ENCODE measurements at regions not wholly inside any gene's neighbourhood (a gene's known extent, or its start where the extent isn't known, plus 50 kb on each side); places are given as distances from the start of the nearest gene placed in this dataset.

- Histone ChIP-seq H3K9me3 (ENCODE audit: control insufficient read depth, low read length) (no peaks in the 10 kb centered on the region), H3K4me1 (ENCODE audit: control insufficient read depth, insufficient read depth, low read length, poor library complexity, severe bottlenecking) (no peaks in the 10 kb centered on the region), H3K27ac (ENCODE audit: insufficient read depth, low read length, poor library complexity, severe bottlenecking) (no peak overlapping the region), H3K4me3 (ENCODE audit: insufficient read depth, low read depth, low read length, poor library complexity, severe bottlenecking) (no peak overlapping the region), H3K27me3 (replicated peaks; ENCODE audit: control insufficient read depth, insufficient read depth, low read length, poor library complexity, severe bottlenecking) (no peaks in the 10 kb centered on the region), H3K36me3 (ENCODE audit: control insufficient read depth, insufficient read depth, low read length) (no peaks in the 10 kb centered on the region)
- no peak for DNase-seq
Observed at GRCh38 chr6:56865081-56865875, 89.6 kb upstream of the BEND6 start.

- Histone ChIP-seq H3K4me3 (ENCODE audit: insufficient read depth, low read depth, low read length, poor library complexity, severe bottlenecking) (no peak overlapping the region), H3K4me1 (ENCODE audit: control insufficient read depth, insufficient read depth, low read length, poor library complexity, severe bottlenecking) (no peaks in the 10 kb centered on the region), H3K27me3 (replicated peaks; ENCODE audit: control insufficient read depth, insufficient read depth, low read length, poor library complexity, severe bottlenecking) (no peaks in the 10 kb centered on the region), H3K9me3 (ENCODE audit: control insufficient read depth, low read length) (no peaks in the 10 kb centered on the region), H3K27ac (ENCODE audit: insufficient read depth, low read length, poor library complexity, severe bottlenecking) (no peak overlapping the region), H3K36me3 (ENCODE audit: control insufficient read depth, insufficient read depth, low read length) (no peaks in the 10 kb centered on the region)
- DNase-seq: no peak
Observed at GRCh38 chr6:56864171-56864616, 90.7 kb upstream of the BEND6 start.

- no peak overlapping the region for H3K27ac ChIP-seq (ENCODE audit: insufficient read depth, low read length, poor library complexity, severe bottlenecking)
- H3K4me1 ChIP-seq (ENCODE audit: control insufficient read depth, insufficient read depth, low read length, poor library complexity, severe bottlenecking): no peaks in the 10 kb centered on the region
- no peak for DNase-seq
Observed at GRCh38 chr6:56863366-56863765, 91.5 kb upstream of the BEND6 start.

GRCh38 chr6:56862415-56863175, 92.3 kb upstream of the BEND6 start:
- H3K27ac ChIP-seq (ENCODE audit: insufficient read depth, low read length, poor library complexity, severe bottlenecking): no peak overlapping the region
- H3K9me3 ChIP-seq (ENCODE audit: control insufficient read depth, low read length): no peaks in the 10 kb centered on the region
- H3K36me3 ChIP-seq (ENCODE audit: control insufficient read depth, insufficient read depth, low read length): no peaks in the 10 kb centered on the region
- no peaks in the 10 kb centered on the region for H3K27me3 ChIP-seq (replicated peaks; ENCODE audit: control insufficient read depth, insufficient read depth, low read length, poor library complexity, severe bottlenecking)
- no peak overlapping the region for H3K4me3 ChIP-seq (ENCODE audit: insufficient read depth, low read depth, low read length, poor library complexity, severe bottlenecking)
- no peaks in the 10 kb centered on the region for H3K4me1 ChIP-seq (ENCODE audit: control insufficient read depth, insufficient read depth, low read length, poor library complexity, severe bottlenecking)
- no peak for DNase-seq

More at GRCh38 chr6:56863366-56863765, 91.5 kb upstream of the BEND6 start:
- no peaks in the 10 kb centered on the region for H3K36me3 ChIP-seq (ENCODE audit: control insufficient read depth, insufficient read depth, low read length)
- no peak overlapping the region for H3K4me3 ChIP-seq (ENCODE audit: insufficient read depth, low read depth, low read length, poor library complexity, severe bottlenecking)
- no peaks in the 10 kb centered on the region for H3K27me3 ChIP-seq (replicated peaks; ENCODE audit: control insufficient read depth, insufficient read depth, low read length, poor library complexity, severe bottlenecking)
- H3K9me3 ChIP-seq (ENCODE audit: control insufficient read depth, low read length): no peaks in the 10 kb centered on the region

GRCh38 chr6:56860475-56860874, 94.4 kb upstream of the BEND6 start:
- no peak for DNase-seq
- Histone ChIP-seq H3K9me3 (ENCODE audit: control insufficient read depth, low read length) (no peaks in the 10 kb centered on the region), H3K4me1 (ENCODE audit: control insufficient read depth, insufficient read depth, low read length, poor library complexity, severe bottlenecking) (no peaks in the 10 kb centered on the region), H3K36me3 (ENCODE audit: control insufficient read depth, insufficient read depth, low read length) (no peaks in the 10 kb centered on the region), H3K27me3 (replicated peaks; ENCODE audit: control insufficient read depth, insufficient read depth, low read length, poor library complexity, severe bottlenecking) (no peaks in the 10 kb centered on the region), H3K27ac (ENCODE audit: insufficient read depth, low read length, poor library complexity, severe bottlenecking) (no peak overlapping the region), H3K4me3 (ENCODE audit: insufficient read depth, low read depth, low read length, poor library complexity, severe bottlenecking) (no peak overlapping the region)

- no peaks in the 10 kb centered on the region for H3K9me3 ChIP-seq (ENCODE audit: control insufficient read depth, low read length)
- no peak for DNase-seq
- no peak overlapping the region for H3K27ac ChIP-seq (ENCODE audit: insufficient read depth, low read length, poor library complexity, severe bottlenecking)
- H3K4me1 ChIP-seq (ENCODE audit: control insufficient read depth, insufficient read depth, low read length, poor library complexity, severe bottlenecking): peaks cover 10% of the 10 kb centered on the region
- H3K27me3 ChIP-seq (replicated peaks; ENCODE audit: control insufficient read depth, insufficient read depth, low read length, poor library complexity, severe bottlenecking): no peaks in the 10 kb centered on the region
- no peaks in the 10 kb centered on the region for H3K36me3 ChIP-seq (ENCODE audit: control insufficient read depth, insufficient read depth, low read length)
- no peak overlapping the region for H3K4me3 ChIP-seq (ENCODE audit: insufficient read depth, low read depth, low read length, poor library complexity, severe bottlenecking)
Observed at GRCh38 chr6:56856036-56856580, 98.8 kb upstream of the BEND6 start.

- Histone ChIP-seq H3K36me3 (ENCODE audit: control insufficient read depth, insufficient read depth, low read length) (no peaks in the 10 kb centered on the region), H3K4me1 (ENCODE audit: control insufficient read depth, insufficient read depth, low read length, poor library complexity, severe bottlenecking) (peaks cover 10% of the 10 kb centered on the region), H3K27me3 (replicated peaks; ENCODE audit: control insufficient read depth, insufficient read depth, low read length, poor library complexity, severe bottlenecking) (peaks cover 4% of the 10 kb centered on the region), H3K4me3 (ENCODE audit: insufficient read depth, low read depth, low read length, poor library complexity, severe bottlenecking) (no peak overlapping the region), H3K9me3 (ENCODE audit: control insufficient read depth, low read length) (no peaks in the 10 kb centered on the region), H3K27ac (ENCODE audit: insufficient read depth, low read length, poor library complexity, severe bottlenecking) (no peak overlapping the region)
- no peak for DNase-seq
Observed at GRCh38 chr6:56854086-56854485, 100.8 kb upstream of the BEND6 start.

- no peaks in the 10 kb centered on the region for H3K9me3 ChIP-seq (ENCODE audit: control insufficient read depth, low read length)
- peaks cover 10% of the 10 kb centered on the region for H3K4me1 ChIP-seq (ENCODE audit: control insufficient read depth, insufficient read depth, low read length, poor library complexity, severe bottlenecking)
- no peak overlapping the region for H3K27ac ChIP-seq (ENCODE audit: insufficient read depth, low read length, poor library complexity, severe bottlenecking)
- peaks cover 4% of the 10 kb centered on the region for H3K27me3 ChIP-seq (replicated peaks; ENCODE audit: control insufficient read depth, insufficient read depth, low read length, poor library complexity, severe bottlenecking)
- DNase-seq: no peak
- no peaks in the 10 kb centered on the region for H3K36me3 ChIP-seq (ENCODE audit: control insufficient read depth, insufficient read depth, low read length)
- no peak overlapping the region for H3K4me3 ChIP-seq (ENCODE audit: insufficient read depth, low read depth, low read length, poor library complexity, severe bottlenecking)
Observed at GRCh38 chr6:56853541-56853940, 101.4 kb upstream of the BEND6 start.

GRCh38 chr6:56852260-56853010, 102.5 kb upstream of the BEND6 start:
- Histone ChIP-seq H3K27ac (ENCODE audit: insufficient read depth, low read length, poor library complexity, severe bottlenecking) (no peak overlapping the region), H3K36me3 (ENCODE audit: control insufficient read depth, insufficient read depth, low read length) (no peaks in the 10 kb centered on the region), H3K4me1 (ENCODE audit: control insufficient read depth, insufficient read depth, low read length, poor library complexity, severe bottlenecking) (peaks cover 10% of the 10 kb centered on the region), H3K4me3 (ENCODE audit: insufficient read depth, low read depth, low read length, poor library complexity, severe bottlenecking) (no peak overlapping the region), H3K9me3 (ENCODE audit: control insufficient read depth, low read length) (no peaks in the 10 kb centered on the region), H3K27me3 (replicated peaks; ENCODE audit: control insufficient read depth, insufficient read depth, low read length, poor library complexity, severe bottlenecking) (peaks cover 4% of the 10 kb centered on the region)
- no peak for DNase-seq

All from effector memory CD4-positive, alpha-beta T cell (primary cell).